Natural killer cell (primary cell): ENCODE measurements at regions not wholly inside any gene's neighbourhood (a gene's known extent, or its start where the extent isn't known, plus 50 kb on each side); places are given as distances from the start of the nearest gene placed in this dataset.

Experiments
- ATAC-seq, 3 donors: fragments of 150-1000 bp in 2 of 3; fragments of 200-7000 bp in 1 of 3; cut with Tn5 transposase; 1 replicate in 1 of 3; 2 replicates in 2 of 3; pipeline ENCODE4 v1.10.0; 2021; ENCODE audit warnings: mild to moderate bottlenecking in 2 of 3, moderate library complexity in 2 of 3
- DNase-seq, 2 donors: peaks; one replicate each; pipeline versions ENCODE4 v3.0.0 to v3.0.0-alpha.2; 2013 to 2021; ENCODE audit warnings: mixed read lengths in 1 of 2
- H3K27ac ChIP-seq: one replicate; pipeline ENCODE4 v1.5.1; 2013; ENCODE audit warnings: mild to moderate bottlenecking, low read length
- H3K27me3 ChIP-seq: one replicate; pipeline ENCODE4 v1.6.1; 2013; ENCODE audit warnings: low read length; ENCODE audit not compliant: control insufficient read depth, insufficient read depth
- H3K36me3 ChIP-seq: one replicate; pipeline ENCODE4 v1.6.1; 2013; ENCODE audit warnings: low read length; ENCODE audit not compliant: control insufficient read depth, insufficient read depth
- H3K4me1 ChIP-seq: one replicate; pipeline ENCODE4 v1.6.1; 2013; ENCODE audit warnings: low read length; ENCODE audit not compliant: control insufficient read depth, insufficient read depth
- H3K4me3 ChIP-seq: one replicate; pipeline ENCODE4 v1.5.1; 2013; ENCODE audit warnings: low read length
- H3K9me3 ChIP-seq: one replicate; pipeline ENCODE4 v1.6.1; 2013; ENCODE audit warnings: low read length; ENCODE audit not compliant: control insufficient read depth, insufficient read depth
- H3K27ac Mint-ChIP-seq, 2 donors: one replicate each; pipeline ENCODE4 v1.8.0; 2022; ENCODE audit warnings: mild to moderate bottlenecking in 2 of 2, mixed read lengths in 2 of 2, moderate library complexity in 1 of 2
- H3K27me3 Mint-ChIP-seq, 2 donors: one replicate each; pipeline ENCODE4 v1.8.0; 2022; ENCODE audit warnings: low read depth in 2 of 2, mixed read lengths in 2 of 2
- H3K36me3 Mint-ChIP-seq: one replicate; pipeline ENCODE4 v1.8.0; 2022; ENCODE audit warnings: mixed read lengths
- H3K4me1 Mint-ChIP-seq, 2 donors: one replicate each; pipeline ENCODE4 v1.8.0; 2022; ENCODE audit warnings: mixed read lengths in 2 of 2
- H3K4me3 Mint-ChIP-seq: one replicate; pipeline ENCODE4 v1.8.0; 2022; ENCODE audit warnings: mild to moderate bottlenecking, moderate library complexity, mixed read lengths
- H3K9me3 Mint-ChIP-seq, 2 donors: one replicate each; pipeline ENCODE4 v1.8.0; 2022; ENCODE audit warnings: mixed read lengths in 2 of 2
- CTCF ChIP-seq: fragments of 200-600 bp; IDR thresholded peaks from one replicate; pipeline ENCODE4 v1.8.0; 2022; ENCODE audit warnings: antibody characterized with exemption
- WGBS: methylation state at CpG from one replicate; pipeline ENCODE4 v1.1.7; 2013; ENCODE audit warnings: missing lambda C conversion rate; ENCODE audit not compliant: insufficient coverage; 5-methylcytosine and 5-hydroxymethylcytosine counted together
- intact Hi-C: fragments of 100-400 bp; cut with micrococcal nuclease; formaldehyde crosslinking; loops from one replicate; pipeline ENCODE4 v1.14.2; 2022

- no peak overlapping the region for H3K4me3 Mint-ChIP-seq
- Histone ChIP-seq H3K9me3 (no peaks in the 10 kb centered on the region), H3K4me3 (no peak overlapping the region), H3K27ac (no peak overlapping the region), H3K4me1 (peaks cover 21% of the 10 kb centered on the region), H3K36me3 (no peaks in the 10 kb centered on the region), H3K27me3 (no peaks in the 10 kb centered on the region)
- H3K4me1 Mint-ChIP-seq: peaks cover 6 to 15% of the 10 kb centered on the region in 2 donors
- DNase-seq: peak in 1 of 2 donors; percentile 17
- no peaks in the 10 kb centered on the region for H3K9me3 Mint-ChIP-seq
- intact Hi-C loops: loop anchor here (10.0 kb wide), 1 partner anchor 197 kb away; the partner anchor contains the start of gene SNX10
- no peak for TF ChIP-seq CTCF
- H3K27ac Mint-ChIP-seq: no peak overlapping the region
- peaks cover 0 to 4% of the 10 kb centered on the region in 2 donors for H3K27me3 Mint-ChIP-seq
- H3K36me3 Mint-ChIP-seq: no peaks in the 10 kb centered on the region
- 85% methylated on average over 4 of the region's 7 CpGs for WGBS
- no peak for ATAC-seq
Observed at GRCh38 chr7:26097837-26098668, 53.9 kb upstream of the NFE2L3 start.

GRCh38 chr7:26099236-26099635 is 52.8 kb upstream of the NFE2L3 start:
- Mint-ChIP-seq H3K4me3 (no peak overlapping the region), H3K9me3 (no peaks in the 10 kb centered on the region), H3K4me1 (peaks cover 6 to 15% of the 10 kb centered on the region in 2 donors), H3K27me3 (peaks cover 0 to 4% of the 10 kb centered on the region in 2 donors), H3K36me3 (no peaks in the 10 kb centered on the region), H3K27ac (no peak overlapping the region)
- 95% methylated on average over 6 of the region's 7 CpGs for WGBS
- Histone ChIP-seq H3K4me3 (no peak overlapping the region), H3K9me3 (no peaks in the 10 kb centered on the region), H3K27me3 (no peaks in the 10 kb centered on the region), H3K36me3 (no peaks in the 10 kb centered on the region), H3K27ac (no peak overlapping the region), H3K4me1 (peaks cover 21% of the 10 kb centered on the region)
- DNase-seq: no peak
- TF ChIP-seq CTCF: no peak
- intact Hi-C loops: loop anchor here (10.0 kb wide), 1 partner anchor 196 kb away; the partner anchor contains the start of gene SNX10
- no peak for ATAC-seq

GRCh38 chr7:26100406-26101339 is 51.3 kb upstream of the NFE2L3 start:
- Mint-ChIP-seq H3K27me3 (peaks cover 0 to 6% of the 10 kb centered on the region in 2 donors), H3K4me1 (peaks cover 6 to 15% of the 10 kb centered on the region in 2 donors), H3K27ac (peak overlapping the region; percentile 69 to 90), H3K4me3 (peak overlapping the region; percentile 82), H3K36me3 (no peaks in the 10 kb centered on the region), H3K9me3 (no peaks in the 10 kb centered on the region)
- no peaks in the 10 kb centered on the region for H3K9me3 ChIP-seq
- ATAC-seq (peak in 1 of 3 donors; percentile 58), DNase-seq (peak in 1 of 2 donors; percentile 22)
- no peaks in the 10 kb centered on the region for H3K27me3 ChIP-seq
- H3K27ac ChIP-seq: no peak overlapping the region
- peak overlapping the region; percentile 32 for H3K4me3 ChIP-seq
- no peaks in the 10 kb centered on the region for H3K36me3 ChIP-seq
- WGBS: 62% methylated on average over 13 of the region's 17 CpGs
- intact Hi-C loops: no loop called here
- TF ChIP-seq CTCF: no peak
- peaks cover 21% of the 10 kb centered on the region for H3K4me1 ChIP-seq
